ENCODE measurements at regions not wholly inside any gene's neighbourhood (a gene's known extent, or its start where the extent isn't known, plus 50 kb on each side); places are given as distances from the start of the nearest gene placed in this dataset.

- no peak for DNase-seq (ENCODE audit: low spot score)
Measured at GRCh38 chr5:104213216-104213615, 650.6 kb upstream of the NUDT12 start.

DNA sequence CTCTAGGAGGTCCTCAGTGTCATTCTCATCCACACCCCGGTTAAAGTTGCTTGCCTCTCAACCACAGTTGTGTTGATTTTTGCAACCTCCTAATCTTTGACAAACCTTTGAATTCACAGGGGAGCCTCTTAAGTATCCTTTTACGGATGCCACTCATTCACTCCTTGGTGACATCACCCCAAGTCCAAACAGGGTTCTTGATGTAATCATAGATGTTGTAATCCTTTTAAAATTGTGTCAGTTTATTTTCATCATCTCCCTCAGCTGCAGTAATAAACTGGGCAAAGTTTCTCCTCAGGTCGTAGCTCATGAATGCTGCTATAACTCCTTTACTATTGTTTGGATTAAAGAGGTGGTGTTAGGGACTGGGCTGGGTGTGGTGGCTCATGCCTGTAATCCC is 637.2 kb upstream of the NUDT12 start:
- no peak for DNase-seq (ENCODE audit: low spot score)

- no peak for DNase-seq (ENCODE audit: low spot score)
Measured at GRCh38 chr5:104198156-104198555, 635.6 kb upstream of the NUDT12 start.

- no peak for DNase-seq (ENCODE audit: low spot score)
Measured at GRCh38 chr5:104189909-104190308, 627.3 kb upstream of the NUDT12 start.

- DNase-seq (ENCODE audit: low spot score) = no peak
Measured at GRCh38 chr5:104189031-104189430, 626.4 kb upstream of the NUDT12 start.

GRCh38 chr5:104187656-104188055 is 625.1 kb upstream of the NUDT12 start:
- DNase-seq (ENCODE audit: low spot score) = no peak

- no peak for DNase-seq (ENCODE audit: low spot score)
Measured at GRCh38 chr5:104186510-104186909, 623.9 kb upstream of the NUDT12 start.

DNA sequence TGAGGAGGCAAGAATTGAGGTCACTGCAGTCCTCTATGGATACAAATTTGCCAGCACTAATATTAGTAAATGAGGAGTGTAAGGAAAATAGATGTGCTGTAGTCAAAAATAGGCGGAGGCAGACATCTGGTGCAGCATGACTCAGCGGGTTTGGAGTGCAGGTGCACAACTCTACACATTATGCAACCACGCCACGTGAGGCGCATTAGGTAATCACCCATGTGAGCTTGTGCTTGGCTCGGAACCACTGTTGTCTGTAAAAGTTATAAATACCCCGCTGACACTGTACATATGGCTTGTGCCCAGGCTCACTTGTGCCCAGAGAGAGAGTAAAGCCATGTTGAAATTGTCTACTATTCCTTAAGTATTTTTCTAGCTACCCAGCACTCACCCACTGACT is 623.5 kb upstream of the NUDT12 start:
- DNase-seq (ENCODE audit: low spot score) = no peak

DNA sequence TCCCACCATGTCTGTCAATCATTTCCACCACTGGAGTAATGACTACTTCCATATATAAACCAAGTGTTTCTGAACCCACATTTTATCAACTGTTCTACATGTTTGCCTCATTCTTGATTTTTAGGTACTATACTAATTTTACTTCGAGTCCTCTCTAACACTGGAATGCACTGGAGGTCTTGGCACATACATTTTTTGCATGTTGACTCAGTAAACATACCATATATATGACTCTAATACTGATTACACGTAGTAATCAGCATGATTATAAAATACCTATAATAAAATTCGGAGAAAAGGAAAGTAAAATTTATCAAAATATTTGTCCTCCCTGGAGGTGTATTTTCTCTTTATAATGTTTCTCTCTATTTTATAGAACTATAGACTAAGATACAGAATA is 621.7 kb upstream of the NUDT12 start:
- DNase-seq (ENCODE audit: low spot score) = no peak

DNA sequence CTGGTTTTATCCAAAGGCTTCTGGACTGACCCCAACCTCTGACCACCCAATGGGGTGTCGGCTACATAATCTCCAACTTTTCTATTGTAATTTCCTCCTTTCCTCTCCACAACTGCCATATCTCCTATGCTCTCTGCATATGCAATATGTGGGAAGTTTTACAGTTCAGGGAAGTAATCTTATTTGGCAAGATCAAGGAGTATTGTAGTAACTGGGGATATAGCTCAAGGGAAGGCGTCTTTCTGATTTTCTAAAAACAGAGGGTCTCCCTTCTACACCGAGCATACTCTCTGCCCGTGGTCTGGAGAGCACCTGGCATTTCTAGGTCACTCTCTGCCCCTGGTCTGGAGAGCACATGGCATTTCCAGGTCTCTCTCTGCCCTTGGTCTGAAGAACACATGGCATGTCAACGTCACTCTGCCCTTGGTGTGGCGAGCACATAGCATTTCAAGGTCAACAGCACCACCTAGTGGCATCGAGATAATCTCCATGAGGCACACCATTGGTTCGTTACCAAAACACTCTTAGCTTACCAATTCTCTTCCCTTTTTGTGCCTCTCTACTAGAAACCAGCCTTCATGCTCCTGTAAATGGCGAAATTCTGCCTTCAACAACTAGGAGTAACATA is 616.4 kb upstream of the NUDT12 start:
- peak; percentile 46 for DNase-seq (ENCODE audit: low spot score)

DNA sequence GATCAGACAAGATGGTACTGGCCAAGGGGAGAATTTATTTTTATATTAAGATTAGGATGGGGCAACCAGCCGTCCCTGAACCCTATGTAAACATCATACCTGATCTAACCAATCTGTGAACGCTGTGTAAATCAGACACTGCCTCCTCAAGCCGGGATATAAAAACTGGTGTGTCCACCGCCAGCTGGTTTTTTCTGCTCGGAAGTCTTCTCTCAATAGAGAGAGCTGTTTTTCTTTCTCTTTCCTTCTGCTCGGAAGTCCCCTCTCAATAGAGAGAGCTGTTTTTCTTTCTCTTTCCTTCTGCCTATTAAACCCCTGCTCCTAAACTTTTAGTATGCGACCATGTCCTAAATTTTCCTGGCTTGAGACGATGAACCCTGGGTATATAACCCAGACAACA is 615.5 kb upstream of the NUDT12 start:
- DNase-seq (ENCODE audit: low spot score) = no peak

DNA sequence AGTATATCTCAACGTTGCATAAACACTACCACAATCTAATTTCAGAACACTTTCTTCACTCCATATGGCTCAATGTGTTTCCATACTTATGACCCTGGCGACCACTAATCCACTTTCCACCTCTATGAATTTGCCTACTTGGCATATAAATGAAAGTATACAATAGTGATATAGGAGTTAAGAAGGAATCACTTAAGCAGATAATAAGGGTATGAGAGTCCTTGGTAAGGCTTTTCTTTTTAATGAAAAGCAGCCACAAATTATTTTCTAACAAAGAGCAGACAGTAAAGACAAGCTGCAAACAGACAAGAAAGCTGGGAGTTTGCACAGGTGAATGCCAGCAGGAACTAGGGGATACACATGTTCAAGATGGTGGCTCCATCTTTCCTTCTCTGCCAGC is 615.1 kb upstream of the NUDT12 start:
- no peak for DNase-seq (ENCODE audit: low spot score)

DNA sequence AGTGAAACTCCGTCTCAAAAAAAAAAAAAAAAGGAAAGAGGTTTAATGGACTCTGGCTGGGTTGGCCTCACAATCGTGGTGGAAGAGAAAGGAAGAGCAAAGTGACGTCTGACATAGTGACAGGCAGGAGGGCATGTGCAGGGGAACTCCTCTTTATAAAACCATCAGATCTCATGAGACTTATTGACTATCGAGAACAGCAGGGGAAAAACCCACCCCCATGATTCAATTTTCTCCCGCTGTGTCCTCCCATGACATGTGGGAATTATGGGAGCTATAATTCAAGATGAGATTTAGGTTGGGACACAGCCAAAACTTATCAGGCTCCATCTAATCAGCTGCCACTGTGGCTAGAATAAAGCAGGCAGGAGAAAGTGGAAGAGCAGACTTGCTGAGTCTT is 610.4 kb upstream of the NUDT12 start:
- DNase-seq (ENCODE audit: low spot score) = no peak

GRCh38 chr5:104171958-104172690 is 609.5 kb upstream of the NUDT12 start:
- DNase-seq (ENCODE audit: low spot score) = peak; percentile 27

DNA sequence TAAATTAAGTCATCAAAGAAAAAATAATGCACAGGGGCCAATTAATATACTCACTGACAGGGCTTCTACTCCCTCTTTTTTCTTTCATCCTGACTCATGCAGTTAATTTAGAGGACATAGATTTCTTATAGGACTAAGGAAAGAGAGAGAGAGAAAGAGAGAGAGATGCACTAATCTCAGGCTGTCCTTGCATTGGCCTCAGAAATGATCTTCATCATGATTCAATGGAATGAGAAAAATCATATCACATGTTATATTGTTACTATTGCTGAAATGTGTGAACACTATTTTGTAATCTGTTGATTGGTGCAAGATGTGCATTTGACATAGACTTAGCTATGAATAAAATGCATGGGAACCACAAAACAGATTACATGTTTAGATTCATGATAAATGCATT is 608.3 kb upstream of the NUDT12 start:
- no peak for DNase-seq (ENCODE audit: low spot score)

- DNase-seq (ENCODE audit: low spot score) = no peak
Measured at GRCh38 chr5:104146652-104147051, 584.1 kb upstream of the NUDT12 start.

DNA sequence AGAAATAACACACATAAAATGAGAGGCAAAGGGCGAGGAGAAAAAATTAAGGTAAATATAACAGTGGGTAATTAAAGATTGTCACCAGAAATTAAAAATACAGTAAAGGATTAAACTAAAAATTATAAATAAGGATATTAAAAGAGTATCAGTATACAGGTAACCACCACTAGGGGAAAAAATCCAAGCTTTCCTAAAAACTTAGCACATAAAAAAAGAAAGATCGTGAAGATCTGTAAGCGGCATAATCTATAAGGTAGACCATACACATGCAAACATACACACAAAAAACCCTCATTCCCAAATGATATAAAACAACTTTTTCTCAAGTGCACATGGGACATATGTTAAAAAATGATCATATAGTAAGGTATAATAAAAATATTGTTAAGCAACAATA is 577.3 kb upstream of the NUDT12 start:
- no peak for DNase-seq (ENCODE audit: low spot score)

GRCh38 chr5:104130320-104130719 is 567.7 kb upstream of the NUDT12 start:
- DNase-seq (ENCODE audit: low spot score) = no peak

DNA sequence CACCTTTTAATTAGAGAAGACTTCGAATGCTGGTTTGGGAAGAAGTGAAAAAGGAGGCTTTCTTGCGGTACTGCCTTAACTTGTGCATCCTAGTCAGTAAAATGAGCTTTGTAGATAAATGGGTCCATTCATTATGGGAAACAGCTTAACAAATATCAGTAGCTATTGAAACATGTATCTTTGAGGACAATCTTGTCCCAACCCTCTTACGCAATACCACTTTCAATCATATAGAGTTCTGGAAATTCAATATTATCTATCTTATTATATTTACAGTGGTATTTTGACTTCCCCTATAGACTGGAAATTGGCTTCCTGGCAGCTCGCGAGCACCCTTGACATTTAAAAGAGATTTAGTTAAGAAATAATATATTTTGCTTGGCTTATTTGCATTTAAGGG is 565.8 kb upstream of the NUDT12 start:
- DNase-seq (ENCODE audit: low spot score) = no peak

DNA sequence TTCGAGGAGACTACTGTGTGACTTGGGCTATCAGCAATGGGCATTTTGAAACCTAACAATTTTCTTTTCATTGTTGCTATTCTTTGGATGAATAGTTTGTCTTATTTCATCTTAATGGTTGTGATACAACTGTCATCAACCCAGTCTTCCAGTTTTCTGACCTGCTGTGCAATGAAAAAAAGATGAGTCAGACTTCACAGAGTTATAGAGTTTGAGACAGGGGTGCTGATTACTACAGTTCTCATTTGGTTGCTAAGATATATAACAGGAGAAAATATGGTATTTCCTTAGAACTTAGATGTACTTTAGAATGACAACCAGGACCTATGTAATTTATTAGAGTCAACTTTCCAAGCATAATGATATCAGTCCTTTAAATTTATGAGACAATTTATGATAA is 564.4 kb upstream of the NUDT12 start:
- no peak for DNase-seq (ENCODE audit: low spot score)

DNA sequence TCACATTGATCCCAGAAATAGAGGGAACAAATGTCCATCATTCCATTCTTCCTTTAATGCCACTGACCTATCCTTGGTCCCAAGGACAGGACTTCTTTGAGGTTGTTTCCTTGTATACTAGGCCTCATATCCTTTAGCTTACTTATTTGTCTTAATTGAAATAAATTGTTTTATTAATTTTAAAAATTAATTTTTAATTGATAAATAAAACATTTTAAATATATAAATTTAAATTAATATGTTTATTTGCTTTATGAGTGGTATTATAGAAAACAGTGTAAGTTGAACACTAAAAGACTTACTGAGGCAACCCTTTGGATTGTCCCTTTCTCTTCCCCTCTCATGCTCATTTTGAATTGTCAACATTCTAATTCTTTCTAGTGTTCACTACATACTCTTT is 556.9 kb upstream of the NUDT12 start:
- no peak for DNase-seq (ENCODE audit: low spot score)

- DNase-seq (ENCODE audit: low spot score) = no peak
Measured at GRCh38 chr5:104111632-104112031, 549.0 kb upstream of the NUDT12 start.

- DNase-seq (ENCODE audit: low spot score) = no peak
Measured at GRCh38 chr5:104096451-104096850, 533.9 kb upstream of the NUDT12 start.

GRCh38 chr5:104095527-104095926 is 532.9 kb upstream of the NUDT12 start:
- DNase-seq (ENCODE audit: low spot score) = no peak
